HG02623 (cell line): ENCODE measurements at regions not wholly inside any gene's neighbourhood (a gene's known extent, or its start where the extent isn't known, plus 50 kb on each side); places are given as distances from the start of the nearest gene placed in this dataset.
A peak's percentile ranks its signal among the peaks of the same experiment; 100 is the strongest.

Source experiments
- ATAC-seq: cut with Tn5 transposase; IDR thresholded peaks from one replicate; pipeline ENCODE4 v1.9.1; 2021; ENCODE audit warnings: moderate library complexity; ENCODE audit not compliant: unreplicated experiment

- ATAC-seq = no peak
Measured at GRCh38 chr3:181457190-181457589, 254.5 kb upstream of the SOX2 start.

- no peak for ATAC-seq
Measured at GRCh38 chr3:181455276-181455675, 256.4 kb upstream of the SOX2 start.

GRCh38 chr3:181454451-181455027, 257.2 kb upstream of the SOX2 start:
- no peak for ATAC-seq

GRCh38 chr3:181446741-181447140, 265.0 kb upstream of the SOX2 start:
- ATAC-seq = no peak

- no peak for ATAC-seq
Measured at GRCh38 chr3:181442066-181442465, 269.7 kb upstream of the SOX2 start.

GRCh38 chr3:181432992-181433391, 278.7 kb upstream of the SOX2 start:
- ATAC-seq = no peak

GRCh38 chr3:181431748-181432147, 280.0 kb upstream of the SOX2 start:
- no peak for ATAC-seq

- ATAC-seq = no peak
Measured at GRCh38 chr3:181425074-181425473, 286.7 kb upstream of the SOX2 start.

- no peak for ATAC-seq
Measured at GRCh38 chr3:181418233-181418632, 293.5 kb upstream of the SOX2 start.

- ATAC-seq = no peak
Measured at GRCh38 chr3:181417748-181418147, 294.0 kb upstream of the SOX2 start.

GRCh38 chr3:181410870-181411269, 300.9 kb upstream of the SOX2 start:
- ATAC-seq = no peak

GRCh38 chr3:181403876-181404660, 307.7 kb upstream of the SOX2 start:
- ATAC-seq = no peak

- ATAC-seq = no peak
Measured at GRCh38 chr3:181402347-181402746, 309.4 kb upstream of the SOX2 start.

GRCh38 chr3:181384970-181385369, 326.8 kb upstream of the SOX2 start:
- ATAC-seq = no peak

- no peak for ATAC-seq
Measured at GRCh38 chr3:181383760-181384159, 328.0 kb upstream of the SOX2 start.

- no peak for ATAC-seq
Measured at GRCh38 chr3:181383201-181383600, 328.5 kb upstream of the SOX2 start.

- ATAC-seq = no peak
Measured at GRCh38 chr3:181382656-181383055, 329.1 kb upstream of the SOX2 start.

GRCh38 chr3:181379278-181379677, 332.4 kb upstream of the SOX2 start:
- no peak for ATAC-seq

- ATAC-seq = no peak
Measured at GRCh38 chr3:181369637-181370036, 342.1 kb upstream of the SOX2 start.

GRCh38 chr3:181363231-181363630, 348.5 kb upstream of the SOX2 start:
- ATAC-seq = no peak

GRCh38 chr3:181362378-181362777, 349.3 kb upstream of the SOX2 start:
- no peak for ATAC-seq

- ATAC-seq = peak; percentile 69
Measured at GRCh38 chr3:181358562-181358961, 353.2 kb upstream of the SOX2 start.

GRCh38 chr3:181358060-181358459, 353.7 kb upstream of the SOX2 start:
- ATAC-seq = no peak
